ENCODE measurements at regions not wholly inside any gene's neighbourhood (a gene's known extent, or its start where the extent isn't known, plus 50 kb on each side); places are given as distances from the start of the nearest gene placed in this dataset.

DNA sequence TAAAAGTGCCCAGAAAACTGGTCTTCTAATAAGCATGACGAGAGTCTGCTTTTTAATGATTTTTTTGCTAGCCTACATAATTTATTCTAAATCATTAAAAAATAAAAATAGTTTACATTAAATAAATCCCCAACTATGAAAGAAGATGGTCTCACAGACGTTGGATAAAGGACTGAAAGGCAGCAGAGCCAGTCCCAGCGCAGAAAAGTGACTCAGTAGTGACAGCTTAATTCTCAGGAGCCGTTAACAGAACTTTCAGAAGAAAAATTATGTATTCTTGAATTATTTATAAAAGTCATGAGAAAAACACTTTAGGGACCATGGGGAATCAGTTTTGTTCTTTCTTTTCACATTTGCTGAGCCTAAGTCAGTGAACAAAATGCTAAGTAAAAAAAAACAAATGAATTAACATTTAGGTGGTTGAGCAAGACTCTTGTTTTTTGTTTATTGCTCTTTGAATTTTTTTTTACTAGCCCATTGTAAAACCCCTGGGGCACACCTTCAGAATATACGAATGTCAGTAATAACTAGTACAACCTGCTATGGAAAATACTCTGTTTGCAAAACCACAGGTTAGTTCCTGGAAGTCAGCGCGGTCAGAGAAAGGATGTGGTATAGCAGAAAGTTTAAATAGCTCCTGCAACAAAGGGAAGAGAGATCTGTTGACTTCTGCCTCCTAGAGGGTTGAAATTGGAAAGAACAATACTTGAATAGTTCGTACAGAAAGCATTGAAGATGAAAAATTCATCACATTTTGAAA lies 50.4 kb upstream of the CCDC160 start:
- H3K4me3 ChIP-seq (ENCODE audit: low read depth, low read length) = no peak overlapping the region
- TF ChIP-seq, protein P1, sequence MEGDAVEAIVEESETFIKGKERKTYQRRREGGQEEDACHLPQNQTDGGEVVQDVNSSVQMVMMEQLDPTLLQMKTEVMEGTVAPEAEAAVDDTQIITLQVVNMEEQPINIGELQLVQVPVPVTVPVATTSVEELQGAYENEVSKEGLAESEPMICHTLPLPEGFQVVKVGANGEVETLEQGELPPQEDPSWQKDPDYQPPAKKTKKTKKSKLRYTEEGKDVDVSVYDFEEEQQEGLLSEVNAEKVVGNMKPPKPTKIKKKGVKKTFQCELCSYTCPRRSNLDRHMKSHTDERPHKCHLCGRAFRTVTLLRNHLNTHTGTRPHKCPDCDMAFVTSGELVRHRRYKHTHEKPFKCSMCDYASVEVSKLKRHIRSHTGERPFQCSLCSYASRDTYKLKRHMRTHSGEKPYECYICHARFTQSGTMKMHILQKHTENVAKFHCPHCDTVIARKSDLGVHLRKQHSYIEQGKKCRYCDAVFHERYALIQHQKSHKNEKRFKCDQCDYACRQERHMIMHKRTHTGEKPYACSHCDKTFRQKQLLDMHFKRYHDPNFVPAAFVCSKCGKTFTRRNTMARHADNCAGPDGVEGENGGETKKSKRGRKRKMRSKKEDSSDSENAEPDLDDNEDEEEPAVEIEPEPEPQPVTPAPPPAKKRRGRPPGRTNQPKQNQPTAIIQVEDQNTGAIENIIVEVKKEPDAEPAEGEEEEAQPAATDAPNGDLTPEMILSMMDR (IDR thresholded peaks at IDR 0.05; ENCODE audit: low read depth, low read length) = no peak

Measured in WI38 (cell line).